ENCODE measurements at regions not wholly inside any gene's neighbourhood (a gene's known extent, or its start where the extent isn't known, plus 50 kb on each side); places are given as distances from the start of the nearest gene placed in this dataset.

GRCh38 chr20:19807946-19808330 is 49.9 kb downstream of the RIN2 start:
- no peak for DNase-seq

- no peak for DNase-seq
Observed at GRCh38 chr20:19808498-19808897, 50.4 kb downstream of the RIN2 start.

DNA sequence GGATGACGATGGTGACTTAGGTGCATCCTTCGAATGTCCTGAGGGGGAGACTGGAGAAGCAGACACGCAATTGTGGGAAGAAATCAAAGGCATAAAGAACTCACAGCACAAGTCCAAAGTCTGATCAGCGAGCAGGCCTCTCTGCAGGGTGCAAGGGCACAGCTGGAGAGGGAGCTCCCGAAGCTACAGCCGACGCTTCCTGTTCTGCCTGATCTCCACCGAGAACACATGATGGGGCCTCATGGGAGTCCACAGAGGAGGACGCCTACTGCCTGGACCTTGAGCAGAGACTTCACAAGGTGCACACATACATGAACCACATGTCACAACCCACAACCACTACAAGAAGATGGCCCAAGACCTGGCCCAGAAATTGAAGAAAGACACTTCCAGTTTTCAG is 51.4 kb downstream of the RIN2 start:
- DNase-seq: no peak

GRCh38 chr20:19811231-19811630 is 53.2 kb downstream of the RIN2 start:
- DNase-seq: no peak

DNA sequence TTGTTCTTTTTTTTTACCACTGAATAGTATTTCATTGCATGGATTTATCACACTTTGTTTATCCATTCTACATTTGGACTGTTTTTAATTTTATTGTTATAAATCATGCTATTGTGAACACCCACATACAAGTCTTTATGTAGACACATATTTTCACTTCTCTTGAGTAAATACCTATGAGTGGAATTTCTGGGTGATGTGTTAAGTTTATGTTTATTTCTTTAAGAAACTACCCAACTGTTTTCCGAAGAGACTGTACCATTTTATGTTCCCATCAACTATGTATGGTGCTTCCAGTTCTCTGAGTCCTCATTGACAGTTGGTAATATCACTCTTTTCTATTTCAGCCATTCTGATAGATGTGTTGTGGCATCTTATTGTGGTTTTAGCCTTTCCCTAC is 54.0 kb downstream of the RIN2 start:
- DNase-seq: no peak

DNA sequence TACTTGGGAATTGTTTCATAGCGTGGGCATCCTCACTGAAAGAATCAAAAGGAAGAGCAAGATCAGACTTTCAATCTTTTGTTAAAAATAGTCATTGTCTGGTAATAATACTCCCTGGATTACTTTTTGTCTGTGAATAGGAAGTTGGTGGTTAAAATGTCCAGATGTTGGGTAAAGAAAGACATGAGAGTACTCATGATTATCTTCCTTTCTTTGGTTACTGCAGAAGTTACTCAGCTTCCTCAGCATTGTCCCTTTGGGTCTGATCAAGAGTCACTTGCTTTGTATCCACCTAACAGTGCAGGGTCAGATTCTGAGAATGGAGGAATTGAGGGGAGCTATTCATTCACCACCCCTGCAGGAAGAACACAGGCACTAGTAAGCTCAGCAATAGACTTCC is 54.6 kb downstream of the RIN2 start:
- peak; percentile 55 for DNase-seq

DNA sequence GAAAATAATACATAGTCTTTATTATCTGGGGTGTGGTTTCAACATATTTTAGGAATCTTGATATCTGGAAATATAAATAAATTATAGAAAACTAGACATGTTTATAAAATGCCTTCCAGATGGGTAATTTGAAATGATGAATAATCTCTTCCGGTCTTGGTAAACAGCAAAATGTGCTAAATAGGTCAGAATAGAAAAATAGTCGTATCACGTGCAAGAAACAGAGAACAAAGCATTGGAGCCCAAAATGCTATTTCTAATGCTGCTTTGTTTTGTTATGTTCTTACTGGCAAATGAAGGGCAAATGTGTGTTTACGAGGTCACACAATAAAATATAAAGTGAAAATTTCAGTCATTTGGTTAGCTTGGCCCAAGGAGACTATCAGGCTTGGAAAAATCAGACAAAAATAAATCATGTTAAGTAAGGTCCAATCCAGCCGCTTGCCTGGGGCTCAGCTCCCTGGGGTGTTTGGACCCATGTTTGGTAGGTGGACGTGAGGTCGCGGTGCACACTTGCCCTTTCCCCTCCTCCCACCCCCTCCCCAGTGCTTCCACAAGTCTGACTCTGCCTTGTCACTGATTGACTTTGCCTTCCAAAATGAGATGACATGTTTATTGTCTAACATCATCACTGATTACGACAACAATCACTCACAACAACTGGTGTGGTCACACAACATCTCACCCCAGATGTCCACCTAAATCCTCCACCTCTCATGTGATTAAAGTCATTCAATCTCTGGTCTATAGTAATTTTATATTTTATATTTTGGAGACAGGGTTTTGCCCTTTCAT is 56.0 kb downstream of the RIN2 start:
- DNase-seq: peak; percentile 12

DNA sequence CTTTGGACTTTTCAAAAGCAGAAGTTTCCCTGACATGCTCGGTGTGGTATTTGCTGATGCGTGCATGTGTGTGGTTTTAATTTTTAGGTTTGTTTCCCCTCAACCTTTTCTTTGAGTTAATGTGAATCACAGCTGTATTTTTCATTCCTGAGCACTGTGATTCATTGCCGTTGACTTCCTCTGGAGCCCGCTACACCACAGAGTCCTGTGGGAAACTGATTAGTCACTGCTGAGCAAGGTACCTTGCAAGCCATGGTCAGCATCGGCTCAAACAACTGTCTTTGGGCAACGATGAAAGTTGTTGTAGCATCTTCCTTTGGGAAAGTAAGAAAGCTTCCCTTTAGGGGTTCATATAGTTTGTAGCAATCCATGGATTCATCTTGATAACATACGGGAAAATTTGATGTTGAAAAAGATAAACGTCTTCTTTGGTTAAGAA is 57.5 kb downstream of the RIN2 start:
- DNase-seq: peak; percentile 92

GRCh38 chr20:19816386-19816785 is 58.3 kb downstream of the RIN2 start:
- DNase-seq: no peak

DNA sequence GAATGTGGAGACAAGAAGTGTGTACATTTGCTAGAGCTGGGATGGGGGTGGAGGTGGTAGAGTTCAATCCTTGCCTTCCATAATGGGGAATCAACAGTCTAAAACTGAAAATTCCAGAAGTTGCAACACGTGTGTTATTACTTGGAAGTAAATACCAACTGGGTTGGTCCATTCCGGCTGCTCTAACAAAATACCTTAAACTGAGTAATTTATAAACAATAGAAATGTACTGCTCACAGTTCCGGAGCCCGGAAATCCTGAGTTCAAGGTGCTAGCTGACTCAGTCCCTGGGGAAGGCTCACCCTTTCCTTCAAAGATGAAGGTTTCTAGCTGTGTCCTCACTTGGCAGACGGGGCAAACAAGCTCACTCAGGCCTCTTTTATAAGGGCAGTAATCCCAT is 59.0 kb downstream of the RIN2 start:
- DNase-seq: no peak

DNA sequence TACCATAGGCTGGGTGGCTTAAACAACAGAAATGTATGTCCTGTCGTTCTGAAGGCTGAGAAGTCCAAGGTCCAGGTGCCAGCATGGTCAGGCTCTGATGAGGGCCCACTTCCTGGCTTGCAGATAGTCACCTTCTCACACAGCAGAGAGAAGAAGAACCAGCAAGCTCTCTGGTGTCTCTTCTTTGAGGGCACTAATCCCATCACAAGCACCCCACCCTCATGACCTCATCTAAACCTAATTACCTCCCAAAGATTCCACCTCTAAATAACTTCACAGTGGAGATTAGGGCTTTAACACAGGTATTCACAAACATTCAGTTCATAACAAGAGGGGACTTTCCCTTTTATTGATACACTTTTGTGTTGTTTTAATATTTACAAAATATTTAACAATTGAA is 61.1 kb downstream of the RIN2 start:
- DNase-seq: no peak

DNA sequence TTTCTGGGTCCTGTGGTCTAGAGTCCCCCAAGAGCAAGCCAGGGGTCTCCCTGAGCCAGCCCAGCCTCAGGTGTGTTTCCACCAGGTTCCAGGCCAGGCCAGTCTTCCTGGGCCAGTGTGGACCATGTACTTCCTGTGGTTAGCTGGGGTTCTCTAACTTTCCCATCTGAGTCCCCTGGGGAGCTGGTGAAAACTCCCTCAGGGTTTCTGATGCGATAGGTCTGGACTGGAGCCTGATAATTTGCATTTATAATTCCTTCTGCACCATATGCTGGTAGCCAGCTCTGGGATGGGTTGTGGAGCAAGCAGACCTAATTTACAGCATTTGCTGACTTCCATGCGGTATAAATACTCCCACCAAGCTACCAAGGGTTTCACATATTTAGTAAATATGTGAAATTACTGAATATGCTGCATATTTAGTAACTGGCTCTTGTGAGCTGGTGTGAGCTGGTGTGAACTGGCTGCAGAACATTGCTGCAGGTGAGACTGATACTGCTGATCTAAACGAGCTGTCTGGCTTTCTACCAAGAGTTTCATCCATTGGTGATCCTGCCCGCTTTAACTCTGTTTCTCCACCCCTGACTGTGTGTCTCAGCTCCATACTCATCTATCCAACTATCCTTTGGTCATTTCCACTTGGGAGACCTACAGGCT is 62.6 kb downstream of the RIN2 start:
- no peak for DNase-seq

- peak; percentile 42 for DNase-seq
Observed at GRCh38 chr20:19821606-19822005, 63.5 kb downstream of the RIN2 start.

GRCh38 chr20:19823216-19823615 is 65.2 kb downstream of the RIN2 start:
- DNase-seq: peak; percentile 24

DNA sequence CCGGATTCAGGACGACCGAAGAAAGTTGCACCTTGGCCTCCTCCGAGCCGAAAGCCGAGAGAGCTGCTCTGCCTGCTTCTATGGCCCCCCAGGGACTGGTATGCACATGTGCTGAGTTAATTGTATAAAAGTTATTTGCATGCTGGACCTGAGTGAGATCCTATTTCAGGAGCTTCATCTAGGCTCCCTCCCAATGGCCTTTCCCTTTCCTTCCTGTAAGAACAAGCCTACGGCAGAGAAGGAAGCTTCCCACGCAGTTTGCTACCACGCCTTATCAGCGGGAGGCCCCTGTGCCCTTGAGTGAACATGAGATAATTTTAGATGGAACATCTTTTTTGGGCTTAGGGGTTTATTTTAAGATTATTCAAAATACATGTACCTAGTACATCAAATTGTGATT is 65.9 kb downstream of the RIN2 start:
- DNase-seq: peak; percentile 29

GRCh38 chr20:19824861-19825260 is 66.8 kb downstream of the RIN2 start:
- DNase-seq: no peak

DNA sequence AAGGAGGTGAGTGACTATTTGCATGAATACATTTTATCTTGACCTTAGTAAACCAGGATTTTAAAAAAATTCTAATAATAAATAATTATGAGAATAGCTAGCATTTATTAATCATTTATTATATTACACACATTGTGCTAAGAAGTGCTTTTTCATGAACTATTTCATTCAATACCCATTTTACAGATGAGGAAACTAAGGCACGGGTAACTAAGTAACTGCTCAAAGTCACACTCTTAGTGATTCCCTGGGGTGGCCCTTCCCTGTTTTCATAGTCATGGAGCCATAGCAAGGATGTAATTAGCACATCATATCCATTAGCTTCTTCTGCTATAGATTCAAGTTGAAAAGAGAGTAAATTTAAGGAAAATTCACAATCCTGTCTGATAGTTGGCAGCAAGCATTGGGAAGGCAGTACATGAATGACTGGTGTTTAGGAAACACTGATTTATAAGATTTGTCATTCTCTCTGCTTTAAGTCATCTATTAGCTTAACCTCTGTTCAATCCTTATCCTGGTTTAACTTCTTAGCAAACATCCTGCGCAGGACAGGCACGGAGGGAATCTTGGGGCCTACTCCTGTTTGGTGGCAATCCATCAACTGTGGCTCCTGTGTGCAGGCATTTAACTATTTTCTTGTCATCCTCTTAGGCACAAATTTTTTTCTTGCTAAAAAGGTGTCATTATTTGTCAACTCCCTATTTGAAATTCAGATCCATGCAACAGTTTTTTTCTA is 68.3 kb downstream of the RIN2 start:
- no peak for DNase-seq

DNA sequence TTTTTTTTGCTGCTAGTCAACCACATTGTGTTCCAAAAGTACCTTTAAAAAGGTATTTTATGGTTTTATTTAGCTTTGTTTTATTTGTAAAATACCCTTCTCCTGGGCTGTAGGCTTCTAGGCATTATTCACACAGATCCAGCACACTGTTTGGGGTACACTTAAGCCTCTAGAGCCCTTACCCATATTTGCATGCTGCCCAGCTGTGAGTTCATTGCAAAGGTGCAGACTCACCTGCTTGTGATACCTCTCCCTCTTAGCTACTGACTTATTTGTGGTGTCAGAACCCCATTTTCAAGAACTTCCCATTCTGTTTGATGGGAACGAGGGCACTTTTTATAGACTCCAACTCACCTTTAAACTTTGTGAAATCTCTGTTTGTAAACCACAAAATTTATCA is 69.8 kb downstream of the RIN2 start:
- no peak for DNase-seq

DNA sequence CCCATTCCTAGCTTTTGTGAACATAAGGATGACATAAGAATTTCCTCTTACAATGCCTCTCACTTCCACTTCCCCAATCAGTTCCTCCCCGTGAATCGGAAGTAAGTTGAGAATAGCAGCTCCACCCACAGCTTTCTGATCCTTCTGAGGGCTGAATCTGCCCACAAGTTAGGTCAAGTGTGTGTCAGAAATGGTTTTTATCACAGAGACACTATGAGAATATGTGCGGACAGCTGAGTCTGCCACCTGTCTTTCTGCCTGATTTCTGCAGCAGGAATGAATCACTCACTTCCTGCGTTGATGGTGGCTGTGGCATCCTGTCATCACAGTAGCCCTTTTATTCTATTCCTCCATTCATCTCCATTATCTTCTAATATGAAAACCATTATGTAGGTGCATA is 70.2 kb downstream of the RIN2 start:
- DNase-seq: peak; percentile 96

- DNase-seq: peak; percentile 30
Observed at GRCh38 chr20:19830211-19830785, 72.2 kb downstream of the RIN2 start.

- DNase-seq: no peak
Observed at GRCh38 chr20:19832875-19833274, 74.8 kb downstream of the RIN2 start.

GRCh38 chr20:19833395-19833794 is 75.3 kb downstream of the RIN2 start:
- no peak for DNase-seq

DNA sequence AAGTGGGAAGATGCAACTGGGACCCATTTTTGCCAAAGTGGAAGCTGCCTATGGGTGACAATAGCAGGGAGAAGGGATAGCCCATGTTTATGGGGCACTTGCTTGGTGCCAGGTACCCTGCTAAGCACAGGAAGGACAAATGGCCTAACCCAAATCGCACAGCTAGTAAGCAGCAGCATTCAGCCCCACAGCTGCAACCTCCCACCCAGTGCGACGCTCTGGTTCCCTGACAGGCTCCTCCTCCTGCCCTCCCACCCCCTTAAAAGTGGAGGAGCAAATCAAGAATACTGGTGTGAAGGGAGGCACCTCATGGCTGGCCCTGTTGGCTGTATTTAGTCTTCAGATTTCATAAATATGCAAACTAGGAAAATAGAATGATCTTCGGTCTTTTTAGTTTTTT is 76.2 kb downstream of the RIN2 start:
- no peak for DNase-seq

GRCh38 chr20:19834783-19835182 is 76.7 kb downstream of the RIN2 start:
- no peak for DNase-seq
